Mesendoderm (in vitro differentiated cells): ENCODE measurements at regions not wholly inside any gene's neighbourhood (a gene's known extent, or its start where the extent isn't known, plus 50 kb on each side); places are given as distances from the start of the nearest gene placed in this dataset.
A peak's percentile ranks its signal among the peaks of the same experiment; 100 is the strongest.

Experiments used
- DNase-seq: peaks from one replicate; pipeline ENCODE4 v3.0.0; 2013
- H2AK5ac ChIP-seq: 2 replicates; pipeline ENCODE4 v1.6.1; 2013; ENCODE audit warnings: low read length, inconsistent platforms
- H2BK120ac ChIP-seq: 2 replicates; pipeline ENCODE4 v1.6.1; 2013; ENCODE audit warnings: low read depth, mild to moderate bottlenecking, low read length, moderate library complexity, mixed read lengths
- H2BK15ac ChIP-seq: replicated peaks from 2 replicates; pipeline ENCODE4 v1.6.1; 2013; ENCODE audit warnings: low read depth, mild to moderate bottlenecking, moderate library complexity
- H2BK5ac ChIP-seq: 2 replicates; pipeline ENCODE4 v1.6.1; 2013; ENCODE audit warnings: low read length, inconsistent platforms
- H3K18ac ChIP-seq: 2 replicates; pipeline ENCODE4 v1.6.1; 2013; ENCODE audit warnings: mild to moderate bottlenecking, low read length, mixed read lengths
- H3K23ac ChIP-seq: one replicate; pipeline ENCODE4 v1.6.1; 2013; ENCODE audit warnings: low read length
- H3K27ac ChIP-seq: 2 replicates; pipeline ENCODE4 v1.5.1; 2013; ENCODE audit warnings: low read depth, mild to moderate bottlenecking, inconsistent platforms, low read length, moderate library complexity
- H3K27me3 ChIP-seq: 2 replicates; pipeline ENCODE4 v1.6.1; 2013; ENCODE audit warnings: low read length, control low read depth, mild to moderate bottlenecking, inconsistent platforms; ENCODE audit not compliant: insufficient read depth, poor library complexity
- H3K36me3 ChIP-seq: 2 replicates; pipeline ENCODE4 v1.6.1; 2013; ENCODE audit warnings: low read length, inconsistent platforms; ENCODE audit not compliant: control insufficient read depth, insufficient read depth
- H3K4ac ChIP-seq: one replicate; pipeline ENCODE4 v1.6.1; 2013; ENCODE audit warnings: low read depth, mild to moderate bottlenecking, low read length, moderate library complexity
- H3K4me1 ChIP-seq: 2 replicates; pipeline ENCODE4 v1.6.1; 2013; ENCODE audit warnings: low read depth, low read length, inconsistent platforms; ENCODE audit not compliant: control insufficient read depth
- H3K4me2 ChIP-seq: 2 replicates; pipeline ENCODE4 v1.6.1; 2013; ENCODE audit warnings: low read length
- H3K4me3 ChIP-seq: 2 replicates; pipeline ENCODE4 v1.5.1; 2013; ENCODE audit warnings: mild to moderate bottlenecking, low read length
- H3K56ac ChIP-seq: one replicate; pipeline ENCODE4 v1.6.1; 2013; ENCODE audit warnings: low read length
- H3K79me1 ChIP-seq: 2 replicates; pipeline ENCODE4 v1.6.1; 2013; ENCODE audit warnings: low read length, inconsistent platforms
- H3K79me2 ChIP-seq: 2 replicates; pipeline ENCODE4 v1.6.1; 2013; ENCODE audit warnings: mild to moderate bottlenecking, low read length; ENCODE audit not compliant: control insufficient read depth, insufficient read depth
- H3K9ac ChIP-seq: 2 replicates; pipeline ENCODE4 v1.6.1; 2013; ENCODE audit warnings: low read length, inconsistent platforms
- H4K5ac ChIP-seq: one replicate; pipeline ENCODE4 v1.6.1; 2013; ENCODE audit warnings: low read length
- H4K8ac ChIP-seq: one replicate; pipeline ENCODE4 v1.6.1; 2013; ENCODE audit warnings: low read depth, mild to moderate bottlenecking, control low read depth, low read length, moderate library complexity
- WGBS: extraction: QIAGEN DNeasy Blood & Tissue Kit; methylation state at CpG from one replicate; pipeline ENCODE4 v1.1.7; 2013; ENCODE audit warnings: low lambda C conversion rate, missing lambda C conversion rate; ENCODE audit not compliant: insufficient coverage; ENCODE audit errors: extremely low coverage; 5-methylcytosine and 5-hydroxymethylcytosine counted together

GRCh38 chr6:14509120-14509519 lies 391.5 kb downstream of the CD83 start:
- Histone ChIP-seq H3K27ac (no peak overlapping the region), H3K36me3 (no peaks in the 10 kb centered on the region), H3K18ac (no peak overlapping the region), H3K4me2 (no peak overlapping the region), H3K79me1 (no peaks in the 10 kb centered on the region), H3K56ac (no peak overlapping the region), H3K4me3 (no peak overlapping the region), H2BK120ac (no peak overlapping the region), H4K5ac (no peak overlapping the region), H3K23ac (no peak overlapping the region), H3K4ac (no peak overlapping the region), H3K79me2 (no peaks in the 10 kb centered on the region), H4K8ac (no peak overlapping the region), H2BK5ac (no peak overlapping the region), H2BK15ac (no peak overlapping the region), H3K27me3 (no peaks in the 10 kb centered on the region), H2AK5ac (no peak overlapping the region), H3K9ac (no peak overlapping the region), H3K4me1 (no peaks in the 10 kb centered on the region)
- DNase-seq, result no peak
- no CpG with 5 or more reads among the region's 5 CpGs for WGBS

GRCh38 chr6:14510038-14510437 lies 392.5 kb downstream of the CD83 start:
- no peak overlapping the region for H3K4me3 ChIP-seq
- H3K27me3 ChIP-seq, result no peaks in the 10 kb centered on the region
- H3K79me2 ChIP-seq, result no peaks in the 10 kb centered on the region
- WGBS, result no CpG with 5 or more reads among the region's 6 CpGs
- H3K4me2 ChIP-seq, result no peak overlapping the region
- no peak overlapping the region for H2BK120ac ChIP-seq
- H3K36me3 ChIP-seq, result no peaks in the 10 kb centered on the region
- no peaks in the 10 kb centered on the region for H3K79me1 ChIP-seq
- H2BK5ac ChIP-seq, result no peak overlapping the region
- H3K4ac ChIP-seq, result no peak overlapping the region
- no peak overlapping the region for H4K5ac ChIP-seq
- no peak overlapping the region for H2BK15ac ChIP-seq
- no peak overlapping the region for H3K27ac ChIP-seq
- peak; percentile 26 for DNase-seq
- no peak overlapping the region for H3K9ac ChIP-seq
- H3K18ac ChIP-seq, result no peak overlapping the region
- H3K56ac ChIP-seq, result no peak overlapping the region
- H3K23ac ChIP-seq, result no peak overlapping the region
- no peak overlapping the region for H2AK5ac ChIP-seq
- H3K4me1 ChIP-seq, result no peaks in the 10 kb centered on the region
- H4K8ac ChIP-seq, result no peak overlapping the region

DNA sequence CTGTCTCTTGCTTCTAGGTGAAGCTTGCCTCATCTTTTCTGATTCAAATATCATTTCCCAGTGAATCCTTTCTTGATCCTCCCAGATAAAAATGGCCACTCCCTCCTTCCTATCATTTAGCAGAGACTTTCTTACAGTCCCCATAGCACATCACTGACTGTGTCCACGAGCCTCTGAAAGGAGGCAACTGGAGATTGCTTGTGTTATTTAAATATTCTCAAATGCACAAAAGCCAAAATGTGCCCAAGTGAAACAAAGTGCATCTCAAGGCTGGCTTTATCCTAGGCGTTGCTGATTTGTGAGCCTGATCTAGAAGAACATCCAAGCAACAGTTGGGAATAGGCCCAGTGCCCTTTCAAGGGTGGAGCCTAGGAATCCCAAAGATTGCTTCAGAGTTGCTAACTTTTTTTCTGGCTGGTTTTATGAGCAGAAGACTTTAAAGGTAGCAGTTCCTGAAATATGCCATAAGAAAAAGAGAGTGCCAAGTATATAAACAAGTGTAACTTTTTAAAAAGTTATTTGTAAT lies 393.6 kb downstream of the CD83 start:
- H3K56ac ChIP-seq, result no peak overlapping the region
- no peak overlapping the region for H3K27ac ChIP-seq
- no peaks in the 10 kb centered on the region for H3K36me3 ChIP-seq
- no peak overlapping the region for H4K5ac ChIP-seq
- H3K18ac ChIP-seq, result no peak overlapping the region
- H3K9ac ChIP-seq, result no peak overlapping the region
- DNase-seq, result no peak
- no peak overlapping the region for H3K4me2 ChIP-seq
- no peaks in the 10 kb centered on the region for H3K79me1 ChIP-seq
- no peak overlapping the region for H4K8ac ChIP-seq
- no peaks in the 10 kb centered on the region for H3K79me2 ChIP-seq
- no peaks in the 10 kb centered on the region for H3K4me1 ChIP-seq
- no peak overlapping the region for H3K4ac ChIP-seq
- no peak overlapping the region for H2BK15ac ChIP-seq
- no peak overlapping the region for H2BK5ac ChIP-seq
- no peak overlapping the region for H3K4me3 ChIP-seq
- no peaks in the 10 kb centered on the region for H3K27me3 ChIP-seq
- no peak overlapping the region for H2BK120ac ChIP-seq
- no peak overlapping the region for H3K23ac ChIP-seq
- no CpG with 5 or more reads among the region's 2 CpGs for WGBS
- H2AK5ac ChIP-seq, result no peak overlapping the region

DNA sequence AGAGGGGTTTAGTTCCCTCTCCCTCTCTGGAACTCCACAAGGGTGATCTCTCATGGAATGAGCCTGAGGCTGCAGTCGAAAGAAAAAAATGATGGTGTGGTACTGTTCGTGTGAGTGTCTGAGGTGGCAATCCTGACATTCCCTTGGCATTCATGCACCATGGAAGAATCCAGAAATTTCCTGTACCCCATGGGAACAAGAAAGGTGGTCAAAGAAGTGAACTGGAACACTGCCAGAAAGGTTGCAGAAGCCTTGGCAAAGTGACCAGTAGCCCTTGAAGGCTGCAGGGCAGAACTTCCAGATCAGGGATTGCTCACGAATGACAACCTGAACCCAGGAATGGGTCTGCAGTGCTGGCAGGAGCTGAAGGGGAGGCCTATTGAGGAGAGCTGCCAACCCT lies 394.7 kb downstream of the CD83 start:
- no peak overlapping the region for H2BK5ac ChIP-seq
- no peak overlapping the region for H2BK120ac ChIP-seq
- no peak overlapping the region for H3K4me3 ChIP-seq
- H3K4me1 ChIP-seq, result no peaks in the 10 kb centered on the region
- no peaks in the 10 kb centered on the region for H3K79me2 ChIP-seq
- no peaks in the 10 kb centered on the region for H3K79me1 ChIP-seq
- H3K56ac ChIP-seq, result no peak overlapping the region
- no peak overlapping the region for H4K8ac ChIP-seq
- H3K27ac ChIP-seq, result no peak overlapping the region
- no peak for DNase-seq
- H3K4ac ChIP-seq, result no peak overlapping the region
- H2AK5ac ChIP-seq, result no peak overlapping the region
- no peak overlapping the region for H3K23ac ChIP-seq
- no CpG with 5 or more reads among the region's 3 CpGs for WGBS
- no peak overlapping the region for H4K5ac ChIP-seq
- no peak overlapping the region for H3K18ac ChIP-seq
- no peak overlapping the region for H3K9ac ChIP-seq
- no peak overlapping the region for H3K4me2 ChIP-seq
- H3K27me3 ChIP-seq, result no peaks in the 10 kb centered on the region
- H3K36me3 ChIP-seq, result no peaks in the 10 kb centered on the region
- no peak overlapping the region for H2BK15ac ChIP-seq

GRCh38 chr6:14513496-14514393 lies 396.2 kb downstream of the CD83 start:
- Histone ChIP-seq H3K79me1 (no peaks in the 10 kb centered on the region), H3K4me3 (no peak overlapping the region), H2BK5ac (no peak overlapping the region), H3K27me3 (no peaks in the 10 kb centered on the region), H3K18ac (no peak overlapping the region), H4K8ac (no peak overlapping the region), H3K4me1 (no peaks in the 10 kb centered on the region), H2BK15ac (no peak overlapping the region), H2AK5ac (no peak overlapping the region), H2BK120ac (no peak overlapping the region), H3K56ac (no peak overlapping the region), H3K4ac (no peak overlapping the region), H3K36me3 (no peaks in the 10 kb centered on the region), H3K27ac (no peak overlapping the region), H3K9ac (no peak overlapping the region), H4K5ac (no peak overlapping the region), H3K23ac (no peak overlapping the region), H3K79me2 (no peaks in the 10 kb centered on the region), H3K4me2 (no peak overlapping the region)
- peak; percentile 2 for DNase-seq
- no CpG with 5 or more reads among the region's 7 CpGs for WGBS
